ENCODE measurements at regions not wholly inside any gene's neighbourhood (a gene's known extent, or its start where the extent isn't known, plus 50 kb on each side); places are given as distances from the start of the nearest gene placed in this dataset.

GRCh38 chr12:59069516-59069915, 149.2 kb upstream of the LRIG3 start:
- H3K4me3 ChIP-seq (ENCODE audit: low read depth, low read length), result no peak overlapping the region
- no peaks in the 10 kb centered on the region for H3K9me3 ChIP-seq (ENCODE audit: control insufficient read depth, insufficient read depth, low read depth, low read length)
- TF ChIP-seq, protein P1, sequence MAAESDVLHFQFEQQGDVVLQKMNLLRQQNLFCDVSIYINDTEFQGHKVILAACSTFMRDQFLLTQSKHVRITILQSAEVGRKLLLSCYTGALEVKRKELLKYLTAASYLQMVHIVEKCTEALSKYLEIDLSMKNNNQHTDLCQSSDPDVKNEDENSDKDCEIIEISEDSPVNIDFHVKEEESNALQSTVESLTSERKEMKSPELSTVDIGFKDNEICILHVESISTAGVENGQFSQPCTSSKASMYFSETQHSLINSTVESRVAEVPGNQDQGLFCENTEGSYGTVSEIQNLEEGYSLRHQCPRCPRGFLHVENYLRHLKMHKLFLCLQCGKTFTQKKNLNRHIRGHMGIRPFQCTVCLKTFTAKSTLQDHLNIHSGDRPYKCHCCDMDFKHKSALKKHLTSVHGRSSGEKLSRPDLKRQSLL (tag by site-specific recombination; IDR thresholded peaks at IDR 0.05), result no peak
- TF ChIP-seq OSR2 (tag by site-specific recombination; IDR thresholded peaks at IDR 0.05) (no peak), ZNF76 (tag by site-specific recombination; IDR thresholded peaks at IDR 0.05; ENCODE audit: borderline replicate concordance, low read depth) (no peak), ZBTB10 (tag by site-specific recombination; IDR thresholded peaks at IDR 0.05) (no peak), ZSCAN23 (tag by site-specific recombination; IDR thresholded peaks at IDR 0.05) (no peak), ZBTB44 (tag by site-specific recombination; IDR thresholded peaks at IDR 0.05) (no peak), ZNF558 (tag by site-specific recombination; IDR thresholded peaks at IDR 0.05) (no peak), ZNF214 (tag by site-specific recombination; IDR thresholded peaks at IDR 0.05; ENCODE audit: borderline replicate concordance) (no peak), ZNF24 (tag by site-specific recombination; IDR thresholded peaks at IDR 0.05) (no peak)
- TF ChIP-seq, protein P2, sequence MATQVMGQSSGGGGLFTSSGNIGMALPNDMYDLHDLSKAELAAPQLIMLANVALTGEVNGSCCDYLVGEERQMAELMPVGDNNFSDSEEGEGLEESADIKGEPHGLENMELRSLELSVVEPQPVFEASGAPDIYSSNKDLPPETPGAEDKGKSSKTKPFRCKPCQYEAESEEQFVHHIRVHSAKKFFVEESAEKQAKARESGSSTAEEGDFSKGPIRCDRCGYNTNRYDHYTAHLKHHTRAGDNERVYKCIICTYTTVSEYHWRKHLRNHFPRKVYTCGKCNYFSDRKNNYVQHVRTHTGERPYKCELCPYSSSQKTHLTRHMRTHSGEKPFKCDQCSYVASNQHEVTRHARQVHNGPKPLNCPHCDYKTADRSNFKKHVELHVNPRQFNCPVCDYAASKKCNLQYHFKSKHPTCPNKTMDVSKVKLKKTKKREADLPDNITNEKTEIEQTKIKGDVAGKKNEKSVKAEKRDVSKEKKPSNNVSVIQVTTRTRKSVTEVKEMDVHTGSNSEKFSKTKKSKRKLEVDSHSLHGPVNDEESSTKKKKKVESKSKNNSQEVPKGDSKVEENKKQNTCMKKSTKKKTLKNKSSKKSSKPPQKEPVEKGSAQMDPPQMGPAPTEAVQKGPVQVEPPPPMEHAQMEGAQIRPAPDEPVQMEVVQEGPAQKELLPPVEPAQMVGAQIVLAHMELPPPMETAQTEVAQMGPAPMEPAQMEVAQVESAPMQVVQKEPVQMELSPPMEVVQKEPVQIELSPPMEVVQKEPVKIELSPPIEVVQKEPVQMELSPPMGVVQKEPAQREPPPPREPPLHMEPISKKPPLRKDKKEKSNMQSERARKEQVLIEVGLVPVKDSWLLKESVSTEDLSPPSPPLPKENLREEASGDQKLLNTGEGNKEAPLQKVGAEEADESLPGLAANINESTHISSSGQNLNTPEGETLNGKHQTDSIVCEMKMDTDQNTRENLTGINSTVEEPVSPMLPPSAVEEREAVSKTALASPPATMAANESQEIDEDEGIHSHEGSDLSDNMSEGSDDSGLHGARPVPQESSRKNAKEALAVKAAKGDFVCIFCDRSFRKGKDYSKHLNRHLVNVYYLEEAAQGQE (tag by site-specific recombination; IDR thresholded peaks at IDR 0.05), result no peak
- H3K36me3 ChIP-seq (ENCODE audit: control insufficient read depth in 2 of 2, insufficient read depth in 1 of 2, low read length in 2 of 2), result no peaks in the 10 kb centered on the region
- H3K4me1 ChIP-seq (ENCODE audit: control insufficient read depth, insufficient read depth, low read length), result peaks cover 23% of the 10 kb centered on the region
- CTCF ChIA-PET, result interaction anchor here (1.2 kb wide), 1 partner anchor 169 kb away, joined by 4 read pairs; no protein-coding TSS in a partner anchor
- POLR2A ChIA-PET, result no interaction called here
- H3K27ac ChIP-seq (ENCODE audit: extremely low read depth, low read depth, low read length), result no peak overlapping the region

DNA sequence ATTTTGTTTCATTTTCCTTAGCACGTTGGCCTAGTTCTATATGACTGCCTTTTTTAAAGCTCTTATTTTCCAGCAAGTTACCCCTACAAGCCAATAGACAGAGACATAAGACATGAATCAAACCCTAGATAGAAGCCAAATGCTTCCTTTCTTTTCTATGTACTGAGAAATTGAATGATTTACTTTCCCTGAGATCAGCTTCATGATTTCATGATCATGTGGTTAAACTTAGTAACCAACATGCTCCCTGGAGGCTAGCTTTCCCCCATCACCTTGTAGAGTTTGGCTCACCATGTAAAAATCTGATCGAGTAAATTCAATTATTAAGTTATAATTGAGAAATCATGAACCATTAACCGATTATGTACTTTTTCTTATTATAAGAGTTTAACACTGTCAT, 148.1 kb upstream of the LRIG3 start:
- Histone ChIP-seq H3K27ac (ENCODE audit: extremely low read depth, low read depth, low read length) (no peak overlapping the region), H3K4me1 (ENCODE audit: control insufficient read depth, insufficient read depth, low read length) (peaks cover 23% of the 10 kb centered on the region), H3K9me3 (ENCODE audit: control insufficient read depth, insufficient read depth, low read depth, low read length) (no peaks in the 10 kb centered on the region), H3K36me3 (ENCODE audit: control insufficient read depth in 2 of 2, insufficient read depth in 1 of 2, low read length in 2 of 2) (no peaks in the 10 kb centered on the region), H3K4me3 (ENCODE audit: low read depth, low read length) (no peak overlapping the region)
- TF ChIP-seq ZNF10 (tag by site-specific recombination; IDR thresholded peaks at IDR 0.05), result 0 out of 2 replicates have a peak, but pooled peaks have one; percentile 22
- TF ChIP-seq ZNF747 (tag by site-specific recombination; IDR thresholded peaks at IDR 0.05), result no peak
- no peak for TF ChIP-seq ZNF341 (tag by site-specific recombination; IDR thresholded peaks at IDR 0.05; ENCODE audit: low read depth)
- TF ChIP-seq ZNF175 (tag by site-specific recombination; IDR thresholded peaks at IDR 0.05), result no peak
- TF ChIP-seq ZNF544 (tag by site-specific recombination; IDR thresholded peaks at IDR 0.05), result no peak
- ChIA-PET CTCF (interaction anchor here (0.5 to 1.0 kb wide), 2 partner anchors 18 to 28 kb away, joined by 3 to 4 read pairs; no protein-coding TSS in a partner anchor), POLR2A (no interaction called here)
